Lung (tissue), 11 donors: ENCODE measurements at regions not wholly inside any gene's neighbourhood (a gene's known extent, or its start where the extent isn't known, plus 50 kb on each side); places are given as distances from the start of the nearest gene placed in this dataset.
"Not testable (repeated sequence)": the region's sequence is repeated elsewhere in the genome, so short reads cannot be mapped to it uniquely, and the experiment has no call there.

Experiments used
- ATAC-seq: fragments of 200-7000 bp; cut with Tn5 transposase; one replicate; pipeline ENCODE4 v1.9.1; 2020; ENCODE audit warnings: moderate number of reproducible peaks; ENCODE audit not compliant: insufficient read depth, low FRiP score
- DNase-seq, 3 donors: peaks; one replicate each; pipeline ENCODE4 v3.0.0-alpha.2; 2013 to 2017
- H3K27ac ChIP-seq, 2 donors: one replicate each; pipeline ENCODE4 v1.5.1; 2013; ENCODE audit warnings: mild to moderate bottlenecking in 2 of 2, moderate library complexity in 2 of 2, control low read depth in 1 of 2, inconsistent platforms in 1 of 2, low read depth in 1 of 2, low read length in 1 of 2
- H3K27me3 ChIP-seq, 3 donors: one replicate each; pipeline ENCODE4 v1.5.1; 2013; ENCODE audit warnings: low read length in 2 of 3; ENCODE audit not compliant: control insufficient read depth in 3 of 3, insufficient read depth in 3 of 3
- H3K36me3 ChIP-seq, 4 donors: one replicate each; pipeline ENCODE4 v1.5.1; 2013; ENCODE audit warnings: low read length in 4 of 4, mild to moderate bottlenecking in 1 of 4, moderate library complexity in 1 of 4; ENCODE audit not compliant: control insufficient read depth in 4 of 4, insufficient read depth in 4 of 4
- H3K4me1 ChIP-seq, 5 donors: one replicate each; pipeline ENCODE4 v1.5.1; 2013; ENCODE audit warnings: low read length in 5 of 5, mild to moderate bottlenecking in 2 of 5, moderate library complexity in 1 of 5; ENCODE audit not compliant: control insufficient read depth in 5 of 5, insufficient read depth in 5 of 5
- H3K4me3 ChIP-seq: one replicate; pipeline ENCODE4 v1.5.1; 2013; ENCODE audit warnings: mild to moderate bottlenecking, control low read depth, moderate library complexity
- H3K9ac ChIP-seq, 2 donors: one replicate each; pipeline ENCODE4 v1.5.1; 2013; ENCODE audit warnings: low read length in 2 of 2, control low read depth in 1 of 2; ENCODE audit not compliant: insufficient read depth in 1 of 2
- H3K9me3 ChIP-seq, 4 donors: one replicate each; pipeline ENCODE4 v1.5.1; 2013; ENCODE audit warnings: low read length in 3 of 4, mild to moderate bottlenecking in 1 of 4, moderate library complexity in 1 of 4; ENCODE audit not compliant: control insufficient read depth in 4 of 4, insufficient read depth in 3 of 4
- WGBS, 2 donors: extraction: QIAGEN DNeasy Blood & Tissue Kit; methylation state at CpG; one replicate each; pipeline ENCODE4 v1.1.7; 2013; 5-methylcytosine and 5-hydroxymethylcytosine counted together
- TF ChIP-seq, protein P1 (sequence below): IDR thresholded peaks from 2 replicates; pipeline ENCODE4 v1.5.1; 2012; ENCODE audit warnings: mild to moderate bottlenecking; ENCODE audit errors: control extremely low read depth, extremely low read depth
- donor health status: control.
- donor health status: control.
- donor health status: Bipolar disorder and iron deficiency.
- donor health status: healthy.
- donor health status: DM: yes; HTN: yes; CAD: no.

DNA sequence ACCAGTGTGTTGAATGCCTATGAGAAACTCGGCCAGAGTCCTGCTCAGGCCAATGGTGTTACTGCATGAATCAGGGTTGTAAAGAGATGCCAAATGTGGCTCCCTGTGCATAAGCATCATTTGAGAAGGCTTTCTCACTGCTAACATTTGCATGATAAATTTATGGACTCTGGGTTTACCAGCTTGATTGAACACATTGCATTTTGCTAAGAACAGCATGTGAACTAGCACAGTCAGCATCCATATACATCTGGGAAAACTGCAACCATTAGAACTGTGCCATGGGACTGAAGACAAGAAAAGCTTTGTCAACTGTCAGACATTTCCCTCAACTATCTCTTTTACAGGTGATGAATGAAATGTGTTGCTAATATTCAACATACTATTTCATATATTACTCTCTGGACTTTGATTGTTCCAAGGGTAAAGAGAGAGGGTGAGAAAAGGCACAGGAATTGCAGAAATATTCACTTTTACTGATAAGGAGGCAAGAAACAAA, 1427.4 kb upstream of the ADGRL3 start:
- ATAC-seq (no peak), DNase-seq (no peak)
- Histone ChIP-seq H3K27me3 (no peaks in the 10 kb centered on the region), H3K36me3 (no peaks in the 10 kb centered on the region), H3K27ac (no peak overlapping the region), H3K9ac (no peak overlapping the region), H3K4me3 (no peak overlapping the region), H3K9me3 (no peaks in the 10 kb centered on the region), H3K4me1 (no peaks in the 10 kb centered on the region)
- WGBS, 2 donors: 88 to 94% methylated on average over 1 of the region's 1 CpG
- TF ChIP-seq, protein P1, sequence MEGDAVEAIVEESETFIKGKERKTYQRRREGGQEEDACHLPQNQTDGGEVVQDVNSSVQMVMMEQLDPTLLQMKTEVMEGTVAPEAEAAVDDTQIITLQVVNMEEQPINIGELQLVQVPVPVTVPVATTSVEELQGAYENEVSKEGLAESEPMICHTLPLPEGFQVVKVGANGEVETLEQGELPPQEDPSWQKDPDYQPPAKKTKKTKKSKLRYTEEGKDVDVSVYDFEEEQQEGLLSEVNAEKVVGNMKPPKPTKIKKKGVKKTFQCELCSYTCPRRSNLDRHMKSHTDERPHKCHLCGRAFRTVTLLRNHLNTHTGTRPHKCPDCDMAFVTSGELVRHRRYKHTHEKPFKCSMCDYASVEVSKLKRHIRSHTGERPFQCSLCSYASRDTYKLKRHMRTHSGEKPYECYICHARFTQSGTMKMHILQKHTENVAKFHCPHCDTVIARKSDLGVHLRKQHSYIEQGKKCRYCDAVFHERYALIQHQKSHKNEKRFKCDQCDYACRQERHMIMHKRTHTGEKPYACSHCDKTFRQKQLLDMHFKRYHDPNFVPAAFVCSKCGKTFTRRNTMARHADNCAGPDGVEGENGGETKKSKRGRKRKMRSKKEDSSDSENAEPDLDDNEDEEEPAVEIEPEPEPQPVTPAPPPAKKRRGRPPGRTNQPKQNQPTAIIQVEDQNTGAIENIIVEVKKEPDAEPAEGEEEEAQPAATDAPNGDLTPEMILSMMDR: no peak

DNA sequence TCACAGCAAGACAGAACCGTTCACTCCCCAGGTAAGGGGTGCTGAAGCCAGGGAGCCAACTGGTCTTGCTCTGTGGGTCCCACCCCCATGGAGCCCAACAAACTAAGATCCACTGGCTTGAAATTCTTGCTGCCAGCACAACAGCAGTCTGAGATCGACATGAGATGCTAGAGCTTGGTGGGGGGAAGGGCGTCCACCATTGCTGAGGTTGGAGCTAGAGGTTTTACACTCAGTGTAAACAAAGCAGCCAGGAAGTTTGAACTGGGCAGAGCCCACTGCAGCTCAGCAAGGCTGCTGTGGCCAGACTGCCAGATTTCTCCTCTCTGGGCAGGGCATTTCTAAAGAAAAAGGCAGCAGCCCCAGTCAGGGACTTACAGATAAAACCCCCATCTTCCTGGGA, 1419.9 kb upstream of the ADGRL3 start:
- H3K4me1 ChIP-seq, ATAC-seq, DNase-seq, H3K36me3 ChIP-seq, H3K27me3 ChIP-seq, H3K9me3 ChIP-seq, H3K9ac ChIP-seq, H3K27ac ChIP-seq, H3K4me3 ChIP-seq: not testable (repeated sequence)
- WGBS, 2 donors: 75 to 85% methylated on average over 3 of the region's 3 CpGs

DNA sequence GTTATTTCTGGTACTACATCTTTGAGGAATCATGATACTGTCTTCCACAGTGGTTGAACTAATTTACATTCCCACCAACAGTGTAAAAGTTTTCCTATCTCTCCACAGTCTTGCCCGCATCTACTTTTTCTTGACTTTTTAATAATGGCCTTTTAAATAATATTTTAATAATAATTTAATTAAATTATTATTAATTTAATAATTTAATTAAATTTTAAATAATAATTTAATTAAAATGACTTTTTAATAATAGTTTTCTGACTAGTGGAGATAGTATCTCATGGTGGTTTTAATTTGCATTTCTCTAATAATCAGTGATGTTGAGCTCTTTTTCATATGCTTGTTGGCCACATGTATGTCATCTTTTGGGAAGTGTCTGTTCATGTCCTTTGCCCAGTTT, 1395.0 kb upstream of the ADGRL3 start:
- no peak for ATAC-seq

DNA sequence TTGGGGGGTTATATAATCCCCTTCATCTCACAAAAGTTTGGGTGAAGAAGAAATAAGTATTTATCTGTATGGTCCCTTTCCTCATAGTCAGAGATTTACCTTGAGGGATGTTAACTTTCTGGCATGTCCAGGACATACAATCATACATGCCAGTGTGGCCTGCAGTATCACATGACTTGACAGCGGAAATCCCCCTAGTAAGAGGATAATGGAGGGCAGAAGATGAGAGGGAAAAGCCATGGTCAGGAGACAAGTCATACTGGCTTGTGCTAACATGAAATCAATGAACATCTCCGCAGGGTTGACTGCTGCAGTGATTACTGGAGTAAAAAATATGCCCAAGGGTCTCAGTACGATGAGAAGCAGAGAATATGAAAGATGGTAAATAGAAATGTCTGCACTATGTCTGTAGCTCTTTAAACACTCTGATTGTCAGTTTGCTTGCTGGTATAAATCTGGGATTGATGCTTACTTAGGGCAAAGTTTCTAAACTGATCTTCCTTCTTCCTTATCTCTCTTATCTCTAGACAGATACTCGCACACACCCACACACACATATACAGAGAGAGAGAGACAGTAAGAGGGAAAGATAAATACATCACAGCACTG, 1385.6 kb upstream of the ADGRL3 start:
- Histone ChIP-seq H3K27ac (no peak overlapping the region), H3K27me3 (no peaks in the 10 kb centered on the region), H3K4me3 (no peak overlapping the region), H3K36me3 (no peaks in the 10 kb centered on the region), H3K4me1 (no peaks in the 10 kb centered on the region), H3K9ac (no peak overlapping the region), H3K9me3 (no peaks in the 10 kb centered on the region)
- DNase-seq: no peak
- WGBS, 2 donors: 73 to 76% methylated on average over 4 of the region's 4 CpGs
- no peak for ATAC-seq
- TF ChIP-seq, protein P1: no peak

More for the DNA sequence above, 1395.0 kb upstream of the ADGRL3 start:
- Histone ChIP-seq H3K4me3 (no peak overlapping the region), H3K36me3 (no peaks in the 10 kb centered on the region), H3K27me3 (no peaks in the 10 kb centered on the region), H3K27ac (no peak overlapping the region), H3K9me3 (peaks cover 0 to 4% (median 1%) of the 10 kb centered on the region in 4 donors), H3K9ac (no peak overlapping the region), H3K4me1 (no peaks in the 10 kb centered on the region)
- TF ChIP-seq, protein P1: no peak
- DNase-seq: no peak
- WGBS, 2 donors: 97% methylated on average over 1 of the region's 1 CpG
